ENCODE measurements at regions not wholly inside any gene's neighbourhood (a gene's known extent, or its start where the extent isn't known, plus 50 kb on each side); places are given as distances from the start of the nearest gene placed in this dataset.

DNA sequence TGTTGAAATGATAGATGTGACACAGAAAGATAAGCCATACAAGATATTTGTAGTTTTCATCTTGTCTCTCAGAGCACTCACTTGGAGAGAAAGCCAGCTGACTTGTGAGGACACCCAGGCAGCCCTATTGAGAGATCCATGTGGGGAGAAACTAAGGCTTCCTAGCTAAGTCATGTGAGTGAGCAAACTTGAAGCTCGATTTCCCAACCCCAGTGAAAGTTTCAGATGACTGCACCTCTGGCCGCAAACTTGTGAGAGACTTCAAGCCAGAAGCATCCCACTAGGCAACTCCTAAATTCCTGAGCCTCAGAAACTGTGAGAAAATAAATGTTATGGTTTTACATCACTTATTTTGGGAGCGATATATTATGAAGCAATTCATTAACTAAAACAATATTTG lies 832.3 kb downstream of the LTN1 start:
- H3K36me3 ChIP-seq (replicated peaks in 1 of 2; ENCODE audit: insufficient read depth in 1 of 2, low read depth in 2 of 2): no peaks in the 10 kb centered on the region
- H3K4me3 ChIP-seq: no peak overlapping the region
- H3K27ac ChIP-seq: no peak overlapping the region
- TF ChIP-seq, protein P1, sequence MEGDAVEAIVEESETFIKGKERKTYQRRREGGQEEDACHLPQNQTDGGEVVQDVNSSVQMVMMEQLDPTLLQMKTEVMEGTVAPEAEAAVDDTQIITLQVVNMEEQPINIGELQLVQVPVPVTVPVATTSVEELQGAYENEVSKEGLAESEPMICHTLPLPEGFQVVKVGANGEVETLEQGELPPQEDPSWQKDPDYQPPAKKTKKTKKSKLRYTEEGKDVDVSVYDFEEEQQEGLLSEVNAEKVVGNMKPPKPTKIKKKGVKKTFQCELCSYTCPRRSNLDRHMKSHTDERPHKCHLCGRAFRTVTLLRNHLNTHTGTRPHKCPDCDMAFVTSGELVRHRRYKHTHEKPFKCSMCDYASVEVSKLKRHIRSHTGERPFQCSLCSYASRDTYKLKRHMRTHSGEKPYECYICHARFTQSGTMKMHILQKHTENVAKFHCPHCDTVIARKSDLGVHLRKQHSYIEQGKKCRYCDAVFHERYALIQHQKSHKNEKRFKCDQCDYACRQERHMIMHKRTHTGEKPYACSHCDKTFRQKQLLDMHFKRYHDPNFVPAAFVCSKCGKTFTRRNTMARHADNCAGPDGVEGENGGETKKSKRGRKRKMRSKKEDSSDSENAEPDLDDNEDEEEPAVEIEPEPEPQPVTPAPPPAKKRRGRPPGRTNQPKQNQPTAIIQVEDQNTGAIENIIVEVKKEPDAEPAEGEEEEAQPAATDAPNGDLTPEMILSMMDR (IDR thresholded peaks at IDR 0.05): no peak
- no peak for TF ChIP-seq POLR2A (IDR thresholded peaks at IDR 0.05)
- ATAC-seq: no peak
- 77 to 81% methylated on average over 3 of the region's 3 CpGs for WGBS, 2 donors
- H3K9me3 ChIP-seq: no peaks in the 10 kb centered on the region
- no peaks in the 10 kb centered on the region for H3K27me3 ChIP-seq
- DNase-seq: no peak
- no peaks in the 10 kb centered on the region for H3K4me1 ChIP-seq
- intact Hi-C loops (cut with DNase I): no loop called here

DNA sequence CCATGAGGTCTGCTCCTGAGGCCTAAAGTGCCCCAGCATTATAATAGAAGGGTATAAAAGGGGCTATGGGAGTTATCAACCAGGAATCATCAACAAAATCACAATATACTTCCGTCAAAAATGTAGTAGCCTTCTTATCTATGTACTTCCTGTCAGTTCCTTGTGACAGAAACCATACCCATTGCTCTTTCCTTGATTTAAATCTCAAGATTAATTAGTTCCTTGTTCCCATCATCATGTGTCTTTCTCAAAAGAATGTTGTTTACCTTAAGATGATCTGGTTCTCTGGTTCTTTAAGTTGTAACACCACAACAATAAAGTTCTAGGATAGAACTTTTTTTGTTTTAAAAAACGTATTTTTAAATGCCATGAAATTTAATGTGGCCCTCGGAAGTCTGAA lies 833.3 kb downstream of the LTN1 start:
- H3K4me3 ChIP-seq: no peak overlapping the region
- ATAC-seq: no peak

DNA sequence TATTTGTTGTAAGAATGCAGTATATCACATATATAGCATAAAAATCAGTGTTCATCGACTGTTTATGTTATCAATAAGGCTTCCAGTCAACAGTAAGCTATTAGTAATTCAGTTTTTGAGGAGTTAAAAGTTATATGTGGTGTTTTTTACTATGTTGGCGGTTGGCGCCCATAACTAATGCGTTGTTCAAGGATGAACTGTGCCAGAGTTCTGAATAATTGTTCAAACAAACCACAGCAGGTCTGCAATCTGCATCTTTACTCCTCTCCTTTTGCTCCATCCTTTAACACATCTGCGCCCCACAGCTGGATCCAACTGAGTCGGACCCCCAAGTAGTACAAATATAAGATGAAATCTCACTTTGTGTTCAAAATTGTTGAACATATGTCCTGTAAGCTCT lies 836.1 kb downstream of the LTN1 start:
- Histone ChIP-seq H3K9me3 (no peaks in the 10 kb centered on the region), H3K27me3 (no peaks in the 10 kb centered on the region), H3K36me3 (replicated peaks in 1 of 2; ENCODE audit: insufficient read depth in 1 of 2, low read depth in 2 of 2) (no peaks in the 10 kb centered on the region), H3K4me3 (no peak overlapping the region), H3K4me1 (no peaks in the 10 kb centered on the region), H3K27ac (no peak overlapping the region)
- 86 to 88% methylated on average over 6 of the region's 6 CpGs for WGBS, 2 donors
- intact Hi-C loops (cut with DNase I): no loop called here
- no peak for ATAC-seq
- TF ChIP-seq, protein P1 (IDR thresholded peaks at IDR 0.05): no peak
- TF ChIP-seq POLR2A (IDR thresholded peaks at IDR 0.05): no peak
- DNase-seq: no peak

More for the DNA sequence above, 833.3 kb downstream of the LTN1 start:
- Histone ChIP-seq H3K27ac (no peak overlapping the region), H3K9me3 (no peaks in the 10 kb centered on the region), H3K27me3 (no peaks in the 10 kb centered on the region), H3K36me3 (replicated peaks in 1 of 2; ENCODE audit: insufficient read depth in 1 of 2, low read depth in 2 of 2) (no peaks in the 10 kb centered on the region), H3K4me1 (no peaks in the 10 kb centered on the region)
- intact Hi-C loops (cut with DNase I): no loop called here
- 49 to 71% methylated on average over 3 of the region's 3 CpGs for WGBS, 2 donors
- DNase-seq: no peak
- no peak for TF ChIP-seq POLR2A (IDR thresholded peaks at IDR 0.05)
- TF ChIP-seq, protein P1 (IDR thresholded peaks at IDR 0.05): no peak

DNA sequence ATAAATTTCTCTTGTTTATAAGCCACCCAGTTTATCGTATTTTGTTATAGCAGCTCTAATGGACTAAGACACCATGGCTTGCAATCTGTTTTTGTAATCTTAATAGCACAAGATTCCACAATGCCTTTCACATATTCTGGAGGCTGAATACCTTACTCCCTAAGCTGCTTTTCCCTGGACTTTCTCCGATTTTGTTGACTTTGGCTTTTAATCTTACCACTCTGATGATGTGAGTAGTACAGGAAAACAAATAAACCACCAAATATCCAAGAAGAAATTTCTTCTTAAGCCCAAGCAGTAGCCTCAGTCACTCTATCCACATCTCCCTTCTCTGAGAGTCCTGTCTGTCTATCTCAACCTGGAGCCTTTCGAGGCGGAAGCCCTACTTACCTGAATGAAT lies 838.6 kb downstream of the LTN1 start:
- H3K4me1 ChIP-seq: no peaks in the 10 kb centered on the region
- no peak for ATAC-seq
- WGBS, 2 donors: 56 to 63% methylated on average over 4 of the region's 4 CpGs
- H3K36me3 ChIP-seq (replicated peaks in 1 of 2; ENCODE audit: insufficient read depth in 1 of 2, low read depth in 2 of 2): no peaks in the 10 kb centered on the region
- H3K9me3 ChIP-seq: no peaks in the 10 kb centered on the region
- H3K27ac ChIP-seq: no peak overlapping the region
- no peak overlapping the region for H3K4me3 ChIP-seq
- intact Hi-C loops (cut with DNase I): no loop called here
- TF ChIP-seq, protein P1 (IDR thresholded peaks at IDR 0.05): no peak
- TF ChIP-seq POLR2A (IDR thresholded peaks at IDR 0.05): no peak
- no peaks in the 10 kb centered on the region for H3K27me3 ChIP-seq
- DNase-seq: no peak

DNA sequence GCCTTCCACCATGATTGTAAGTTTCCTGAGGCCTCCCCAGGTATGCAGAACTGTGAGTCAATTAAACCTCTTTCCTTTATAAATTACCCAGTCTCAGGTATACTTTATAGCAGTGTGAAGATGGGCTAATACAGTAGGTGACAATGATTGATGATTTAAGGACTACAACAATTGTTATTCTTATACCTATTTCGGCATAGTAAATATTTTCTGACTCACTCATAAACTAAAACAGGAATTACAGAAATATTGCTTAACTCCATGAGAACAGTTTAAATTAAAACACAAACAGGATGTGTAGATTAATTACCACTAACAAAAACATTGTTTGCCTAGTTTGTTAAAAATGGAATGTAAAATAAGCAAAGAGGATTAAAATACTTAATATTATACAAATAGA lies 839.9 kb downstream of the LTN1 start:
- DNase-seq: no peak
- Histone ChIP-seq H3K9me3 (no peaks in the 10 kb centered on the region), H3K4me1 (peaks cover 12% of the 10 kb centered on the region), H3K27me3 (no peaks in the 10 kb centered on the region), H3K36me3 (replicated peaks in 1 of 2; ENCODE audit: insufficient read depth in 1 of 2, low read depth in 2 of 2) (no peaks in the 10 kb centered on the region), H3K27ac (no peak overlapping the region), H3K4me3 (no peak overlapping the region)
- intact Hi-C loops (cut with DNase I): no loop called here
- no peak for TF ChIP-seq POLR2A (IDR thresholded peaks at IDR 0.05)
- TF ChIP-seq, protein P1 (IDR thresholded peaks at IDR 0.05): no peak
- no peak for ATAC-seq
- WGBS, 2 donors: 59 to 79% methylated on average over 1 of the region's 1 CpG
